Keratinocyte (primary cell): ENCODE measurements at regions not wholly inside any gene's neighbourhood (a gene's known extent, or its start where the extent isn't known, plus 50 kb on each side); places are given as distances from the start of the nearest gene placed in this dataset.

Source experiments
- DNase-seq: peaks from one replicate; pipeline ENCODE4 v3.0.0-alpha.2; 2011; ENCODE audit warnings: low read depth, missing footprints, low spot score
- FAIRE-seq: peaks from 2 replicates; lab custom pipeline; 2011; peaks lifted over from hg19 to GRCh38; lab: Jason Lieb, UNC
- H2AFZ ChIP-seq: 2 replicates; pipeline ENCODE4 v1.6.0; 2012; ENCODE audit warnings: low read length, control low read depth, inconsistent platforms; ENCODE audit not compliant: control insufficient read depth
- H3K27ac ChIP-seq: 2 replicates; pipeline ENCODE4 v1.5.1; 2011; ENCODE audit warnings: low read length; ENCODE audit not compliant: control insufficient read depth, insufficient read depth
- H3K27me3 ChIP-seq: 3 replicates; pipeline ENCODE4 v1.6.0; 2011; ENCODE audit warnings: low read length; ENCODE audit not compliant: control insufficient read depth, insufficient read depth; ENCODE audit errors: extremely low read depth
- H3K36me3 ChIP-seq, 2 experiments: 2 replicates in 1 of 2; 3 replicates in 1 of 2; pipeline ENCODE4 v1.5.1; 2011; ENCODE audit warnings: low read length in 2 of 2, mild to moderate bottlenecking in 1 of 2; ENCODE audit not compliant: control insufficient read depth in 2 of 2, insufficient read depth in 2 of 2; ENCODE audit errors: extremely low read depth in 1 of 2
- H3K4me1 ChIP-seq: 3 replicates; pipeline ENCODE4 v1.5.1; 2011; ENCODE audit warnings: low read length; ENCODE audit not compliant: control insufficient read depth, insufficient read depth; ENCODE audit errors: extremely low read depth
- H3K4me2 ChIP-seq: 3 replicates; pipeline ENCODE4 v1.6.0; 2011; ENCODE audit warnings: low read depth, low read length; ENCODE audit not compliant: control insufficient read depth, insufficient read depth; ENCODE audit errors: extremely low read depth
- H3K4me3 ChIP-seq, 3 experiments: fragments of 200-600 bp in 1 of 3; sonication (generic) in 1 of 3; 2 replicates in 2 of 3; 3 replicates in 1 of 3; pipeline ENCODE4 v1.5.1; 2011 to 2016; ENCODE audit warnings: low read length in 3 of 3, mild to moderate bottlenecking in 3 of 3, control low read depth in 2 of 3, inconsistent platforms in 1 of 3, low read depth in 1 of 3, mixed read lengths in 1 of 3, mixed run types in 1 of 3, moderate library complexity in 1 of 3; ENCODE audit not compliant: control insufficient read depth in 2 of 3, insufficient read depth in 2 of 3; ENCODE audit errors: extremely low read depth in 1 of 3
- H3K79me2 ChIP-seq: 2 replicates; pipeline ENCODE4 v1.6.0; 2012; ENCODE audit warnings: low read length; ENCODE audit not compliant: control insufficient read depth, insufficient read depth
- H3K9ac ChIP-seq: 3 replicates; pipeline ENCODE4 v1.6.0; 2011; ENCODE audit warnings: low read length; ENCODE audit not compliant: control insufficient read depth, insufficient read depth; ENCODE audit errors: extremely low read depth
- H3K9me1 ChIP-seq: 3 replicates; pipeline ENCODE4 v1.6.0; 2011; ENCODE audit warnings: low read length; ENCODE audit not compliant: control insufficient read depth, insufficient read depth; ENCODE audit errors: extremely low read depth
- H3K9me3 ChIP-seq: 2 replicates; pipeline ENCODE4 v1.5.1; 2012; ENCODE audit warnings: low read depth, low read length; ENCODE audit not compliant: control insufficient read depth
- H4K20me1 ChIP-seq: 3 replicates; pipeline ENCODE4 v1.6.0; 2011; ENCODE audit warnings: low read length; ENCODE audit not compliant: control insufficient read depth, insufficient read depth; ENCODE audit errors: extremely low read depth
- CTCF ChIP-seq, 3 experiments: IDR thresholded peaks in 1 of 3; conservative IDR thresholded peaks in 1 of 3; optimal IDR thresholded peaks in 1 of 3; 2 replicates in 2 of 3; 3 replicates in 1 of 3; pipeline versions ENCODE3 to v1.5.1; 2011; ENCODE audit warnings: low read length in 3 of 3, mild to moderate bottlenecking in 3 of 3, moderate library complexity in 2 of 3, control low read depth in 1 of 3, inconsistent platforms in 1 of 3; ENCODE audit not compliant: insufficient read depth in 2 of 3; ENCODE audit errors: extremely low read depth in 1 of 3
- EZH2 ChIP-seq: IDR thresholded peaks from one replicate; pipeline ENCODE4 v1.6.1; 2012; ENCODE audit warnings: inconsistent platforms, mild to moderate bottlenecking, low read length, moderate library complexity
- dilution Hi-C: fragments of 300-500 bp; cut with MboI; formaldehyde crosslinking; loops from one replicate; pipeline ENCODE4 v1.7.0; 2020; ENCODE audit warnings: low sequenced_read_pairs; ENCODE audit not compliant: extremely low pct_ligation_motif_present

- FAIRE-seq (no peak), DNase-seq (no peak)
- H3K27ac ChIP-seq, result no peak overlapping the region
- no peak overlapping the region for H3K9ac ChIP-seq
- H3K4me3 ChIP-seq, result no peak overlapping the region
- no peaks in the 10 kb centered on the region for H3K27me3 ChIP-seq
- dilution Hi-C loops, result no loop called here
- H3K79me2 ChIP-seq, result no peaks in the 10 kb centered on the region
- H3K9me1 ChIP-seq, result no peaks in the 10 kb centered on the region
- no peak for TF ChIP-seq EZH2
- TF ChIP-seq CTCF (optimal IDR thresholded peaks at IDR 0.05 in 1 of 3, IDR thresholded peaks at IDR 0.05 in 1 of 3, conservative IDR thresholded peaks at IDR 0.05 in 1 of 3; ENCODE audit: extremely low read depth in 1 of 3, insufficient read depth in 2 of 3, low read length in 3 of 3), result no peak
- H3K36me3 ChIP-seq, result no peaks in the 10 kb centered on the region
- no peaks in the 10 kb centered on the region for H3K9me3 ChIP-seq
- H3K4me1 ChIP-seq, result no peaks in the 10 kb centered on the region
- H3K4me2 ChIP-seq, result no peak overlapping the region
- H2AFZ ChIP-seq, result no peak overlapping the region
- no peaks in the 10 kb centered on the region for H4K20me1 ChIP-seq
These were observed 115.9 kb downstream of the DSEL start for GRCh38 chr18:67400502-67401117.

- no peak overlapping the region for H3K4me2 ChIP-seq
- no peak overlapping the region for H3K4me3 ChIP-seq
- no peaks in the 10 kb centered on the region for H3K9me3 ChIP-seq
- H3K4me1 ChIP-seq, result no peaks in the 10 kb centered on the region
- TF ChIP-seq CTCF (optimal IDR thresholded peaks at IDR 0.05 in 1 of 3, IDR thresholded peaks at IDR 0.05 in 1 of 3, conservative IDR thresholded peaks at IDR 0.05 in 1 of 3; ENCODE audit: extremely low read depth in 1 of 3, insufficient read depth in 2 of 3, low read length in 3 of 3) (no peak), EZH2 (no peak)
- H3K9ac ChIP-seq, result no peak overlapping the region
- dilution Hi-C loops, result no loop called here
- H3K27me3 ChIP-seq, result no peaks in the 10 kb centered on the region
- H2AFZ ChIP-seq, result no peak overlapping the region
- FAIRE-seq (no peak), DNase-seq (no peak)
- H4K20me1 ChIP-seq, result no peaks in the 10 kb centered on the region
- no peaks in the 10 kb centered on the region for H3K9me1 ChIP-seq
- H3K27ac ChIP-seq, result no peak overlapping the region
- H3K79me2 ChIP-seq, result no peaks in the 10 kb centered on the region
- H3K36me3 ChIP-seq, result no peaks in the 10 kb centered on the region
These were observed 130.5 kb downstream of the DSEL start for GRCh38 chr18:67386032-67386431.
